ENCODE measurements at regions not wholly inside any gene's neighbourhood (a gene's known extent, or its start where the extent isn't known, plus 50 kb on each side); places are given as distances from the start of the nearest gene placed in this dataset.
A peak's percentile ranks its signal among the peaks of the same experiment; 100 is the strongest.

DNA sequence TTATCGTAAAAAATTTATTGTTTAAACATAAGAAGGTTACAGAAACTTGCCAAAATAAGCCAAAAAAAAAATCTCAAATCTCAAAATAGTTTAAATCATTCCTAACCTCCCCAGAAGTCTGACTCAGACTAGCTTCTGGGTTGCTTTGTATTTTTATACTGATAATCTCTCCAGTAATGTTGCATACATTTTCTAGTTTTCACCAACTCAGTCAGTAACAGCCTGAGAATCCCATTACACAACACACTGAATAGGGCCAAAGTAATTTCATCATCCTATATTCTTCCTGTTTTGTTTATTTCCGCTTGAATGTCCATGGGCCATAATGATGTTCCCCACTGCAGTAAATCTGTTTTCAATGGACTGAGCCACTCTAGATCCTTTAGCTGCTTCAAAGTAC, 478.5 kb downstream of the GPAM start:
- Histone ChIP-seq H3K27me3 (no peaks in the 10 kb centered on the region), H3K36me3 (no peaks in the 10 kb centered on the region), H3K27ac (no peak overlapping the region), H3K4me1 (no peaks in the 10 kb centered on the region), H3K9me3 (no peaks in the 10 kb centered on the region), H3K4me3 (no peak overlapping the region)
- ATAC-seq (ENCODE audit: low FRiP score in 2 of 2) (peak in 1 of 2 donors; percentile 32), DNase-seq (no peak)
- TF ChIP-seq POLR2AphosphoS5 (IDR thresholded peaks at IDR 0.05) = no peak
- TF ChIP-seq POLR2A (IDR thresholded peaks at IDR 0.05) = no peak
- no peak for TF ChIP-seq EP300 (IDR thresholded peaks at IDR 0.05)
- TF ChIP-seq, protein P1, sequence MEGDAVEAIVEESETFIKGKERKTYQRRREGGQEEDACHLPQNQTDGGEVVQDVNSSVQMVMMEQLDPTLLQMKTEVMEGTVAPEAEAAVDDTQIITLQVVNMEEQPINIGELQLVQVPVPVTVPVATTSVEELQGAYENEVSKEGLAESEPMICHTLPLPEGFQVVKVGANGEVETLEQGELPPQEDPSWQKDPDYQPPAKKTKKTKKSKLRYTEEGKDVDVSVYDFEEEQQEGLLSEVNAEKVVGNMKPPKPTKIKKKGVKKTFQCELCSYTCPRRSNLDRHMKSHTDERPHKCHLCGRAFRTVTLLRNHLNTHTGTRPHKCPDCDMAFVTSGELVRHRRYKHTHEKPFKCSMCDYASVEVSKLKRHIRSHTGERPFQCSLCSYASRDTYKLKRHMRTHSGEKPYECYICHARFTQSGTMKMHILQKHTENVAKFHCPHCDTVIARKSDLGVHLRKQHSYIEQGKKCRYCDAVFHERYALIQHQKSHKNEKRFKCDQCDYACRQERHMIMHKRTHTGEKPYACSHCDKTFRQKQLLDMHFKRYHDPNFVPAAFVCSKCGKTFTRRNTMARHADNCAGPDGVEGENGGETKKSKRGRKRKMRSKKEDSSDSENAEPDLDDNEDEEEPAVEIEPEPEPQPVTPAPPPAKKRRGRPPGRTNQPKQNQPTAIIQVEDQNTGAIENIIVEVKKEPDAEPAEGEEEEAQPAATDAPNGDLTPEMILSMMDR (IDR thresholded peaks at IDR 0.05) = no peak
- WGBS, 2 donors = 83 to 86% methylated on average over 2 of the region's 2 CpGs

DNA sequence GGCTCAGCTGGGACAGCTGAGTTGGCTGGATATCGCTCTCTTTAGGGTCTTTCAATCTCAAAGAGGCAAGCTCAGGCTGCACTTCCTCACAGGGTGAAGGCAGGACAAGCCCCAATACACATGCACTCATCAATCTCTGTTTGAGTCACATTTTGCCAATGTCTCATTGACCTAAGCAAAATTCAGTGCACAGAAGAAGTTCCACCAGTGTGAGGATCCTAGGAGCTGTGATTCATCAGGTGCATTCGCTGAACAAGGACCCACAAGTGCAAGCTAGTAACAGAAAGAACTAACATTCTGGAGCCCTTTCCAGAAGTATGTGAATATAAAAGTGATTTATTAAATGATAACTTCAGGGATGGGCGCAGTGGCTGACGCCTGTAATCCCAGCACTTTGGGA, 477.2 kb downstream of the GPAM start:
- DNase-seq (no peak), ATAC-seq (ENCODE audit: low FRiP score in 2 of 2) (no peak)
- no peak overlapping the region for H3K4me3 ChIP-seq
- no peaks in the 10 kb centered on the region for H3K4me1 ChIP-seq
- 88 to 94% methylated on average over 4 of the region's 4 CpGs for WGBS, 2 donors
- H3K27me3 ChIP-seq = no peaks in the 10 kb centered on the region
- no peaks in the 10 kb centered on the region for H3K9me3 ChIP-seq
- TF ChIP-seq POLR2AphosphoS5 (IDR thresholded peaks at IDR 0.05) = no peak
- no peak for TF ChIP-seq EP300 (IDR thresholded peaks at IDR 0.05)
- TF ChIP-seq POLR2A (IDR thresholded peaks at IDR 0.05) = no peak
- TF ChIP-seq, protein P1 (IDR thresholded peaks at IDR 0.05) = no peak
- H3K36me3 ChIP-seq = no peaks in the 10 kb centered on the region
- H3K27ac ChIP-seq = no peak overlapping the region

DNA sequence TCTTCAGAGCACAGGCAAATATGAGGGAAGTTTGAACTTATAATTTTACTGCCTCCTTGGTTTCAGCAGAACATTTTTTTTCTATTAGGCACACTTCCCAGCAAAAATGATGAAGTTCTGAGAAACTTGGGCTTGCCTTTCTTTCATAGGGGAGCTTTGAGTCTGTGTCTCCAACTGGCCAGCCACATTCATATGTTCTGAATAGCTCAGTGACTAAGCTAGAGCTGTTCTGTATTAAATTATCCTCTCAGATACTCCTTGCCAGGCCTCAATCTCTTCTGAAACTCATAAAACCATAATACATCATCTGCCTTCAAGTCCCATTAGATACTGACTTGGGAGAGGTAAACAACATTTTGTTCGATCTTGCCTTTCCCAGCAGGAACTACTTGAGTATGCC, 476.5 kb downstream of the GPAM start:
- Histone ChIP-seq H3K36me3 (no peaks in the 10 kb centered on the region), H3K4me3 (no peak overlapping the region), H3K27ac (no peak overlapping the region), H3K9me3 (no peaks in the 10 kb centered on the region), H3K4me1 (no peaks in the 10 kb centered on the region), H3K27me3 (no peaks in the 10 kb centered on the region)
- 70 to 100% methylated on average over 1 of the region's 1 CpG for WGBS, 2 donors
- peak in 1 of 2 donors; percentile 82 for ATAC-seq (ENCODE audit: low FRiP score in 2 of 2)
- DNase-seq = no peak
- TF ChIP-seq EP300 (IDR thresholded peaks at IDR 0.05) (no peak), POLR2AphosphoS5 (IDR thresholded peaks at IDR 0.05) (no peak), POLR2A (IDR thresholded peaks at IDR 0.05) (no peak)
- TF ChIP-seq, protein P1 (IDR thresholded peaks at IDR 0.05) = no peak

DNA sequence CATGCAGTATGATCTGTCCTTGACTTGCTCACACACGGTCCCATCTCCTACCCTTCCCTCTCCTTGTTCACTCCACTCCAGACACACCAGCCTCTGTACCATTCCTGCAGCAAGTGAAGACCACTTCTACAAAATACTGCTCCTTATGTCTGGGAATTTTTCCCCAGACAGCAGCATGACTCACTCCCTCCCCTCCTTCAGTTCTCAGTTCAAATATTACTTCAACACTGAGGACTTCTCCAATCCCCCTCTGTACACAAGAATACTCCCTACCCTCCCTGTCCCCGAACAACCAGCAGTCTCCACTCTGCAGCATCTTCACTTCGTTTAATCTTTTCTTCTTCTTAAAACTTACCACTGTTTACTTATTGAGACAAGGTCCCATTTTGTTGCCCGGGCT, 474.0 kb downstream of the GPAM start:
- ATAC-seq (ENCODE audit: low FRiP score in 2 of 2) (peak in 1 of 2 donors; percentile 66), DNase-seq (no peak)
- 46 to 61% methylated on average over 4 of the region's 4 CpGs for WGBS, 2 donors
- Histone ChIP-seq H3K4me3 (no peak overlapping the region), H3K27me3 (no peaks in the 10 kb centered on the region), H3K4me1 (no peaks in the 10 kb centered on the region), H3K36me3 (no peaks in the 10 kb centered on the region), H3K27ac (no peak overlapping the region), H3K9me3 (peaks cover 0 to 5% (median under 1%) of the 10 kb centered on the region in 4 donors)
- TF ChIP-seq, protein P1 (IDR thresholded peaks at IDR 0.05) = no peak
- TF ChIP-seq EP300 (IDR thresholded peaks at IDR 0.05) = no peak

DNA sequence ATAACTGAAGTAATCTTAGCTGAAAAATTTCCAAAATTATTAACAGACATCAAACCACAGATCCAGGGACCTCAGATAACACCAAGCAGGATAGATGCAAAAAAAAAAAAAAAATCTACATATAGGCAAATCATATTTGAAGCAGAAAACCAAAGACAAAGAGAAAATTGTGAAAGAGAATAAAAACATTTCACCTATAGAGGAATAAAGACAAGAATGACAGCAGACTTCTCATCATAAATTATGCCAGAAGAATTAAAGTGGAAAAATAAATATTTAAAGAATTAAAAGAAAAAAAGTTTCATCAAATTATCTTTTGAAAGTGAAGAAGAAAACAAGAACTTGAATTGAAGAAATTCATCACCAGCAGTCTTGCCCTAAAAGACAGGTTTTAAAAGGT, 467.5 kb downstream of the GPAM start:
- no peak for ATAC-seq (ENCODE audit: low FRiP score in 2 of 2)
- H3K9me3 ChIP-seq = peaks cover 5 to 25% (median 10%) of the 10 kb centered on the region in 4 donors
- TF ChIP-seq EP300 (IDR thresholded peaks at IDR 0.05) (no peak), POLR2AphosphoS5 (IDR thresholded peaks at IDR 0.05) (no peak), POLR2A (IDR thresholded peaks at IDR 0.05) (no peak)
- TF ChIP-seq, protein P1 (IDR thresholded peaks at IDR 0.05) = no peak

More for the DNA sequence above, 467.5 kb downstream of the GPAM start:
- Histone ChIP-seq H3K4me1 (no peaks in the 10 kb centered on the region), H3K27ac (no peak overlapping the region), H3K27me3 (no peaks in the 10 kb centered on the region), H3K4me3 (no peak overlapping the region), H3K36me3 (no peaks in the 10 kb centered on the region)
- DNase-seq = no peak

All from upper lobe of left lung (tissue), 6 donors.